ENCODE measurements at regions not wholly inside any gene's neighbourhood (a gene's known extent, or its start where the extent isn't known, plus 50 kb on each side); places are given as distances from the start of the nearest gene placed in this dataset.

DNA sequence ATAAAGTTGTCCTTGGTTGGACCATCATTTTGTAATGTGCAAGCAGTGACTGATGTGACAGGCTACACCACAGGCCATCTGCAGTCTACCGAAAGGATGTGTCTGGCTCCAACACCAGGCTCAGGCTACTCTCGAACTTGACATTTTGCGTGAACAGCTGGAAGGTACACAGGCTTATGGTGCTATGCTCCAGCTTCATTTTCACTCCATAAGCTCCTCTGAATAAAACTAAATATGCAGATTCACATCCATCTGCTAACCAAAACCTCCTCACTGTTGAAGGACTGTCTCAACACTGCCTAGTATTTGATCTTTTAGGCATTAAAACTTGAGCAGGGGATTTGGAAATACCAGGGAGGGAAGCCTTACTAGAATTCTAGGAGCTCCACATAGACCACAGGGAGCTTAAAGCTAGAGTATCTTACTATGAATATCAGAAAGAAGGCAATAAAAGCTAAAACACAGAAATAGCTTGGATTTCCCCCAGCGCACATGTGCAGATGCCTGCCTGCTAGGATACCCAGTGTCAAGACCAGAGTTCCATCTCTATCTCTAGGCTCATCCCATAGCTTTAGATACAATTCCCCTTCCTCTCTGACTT lies 383.9 kb upstream of the FAT3 start:
- TF ChIP-seq, protein P1, sequence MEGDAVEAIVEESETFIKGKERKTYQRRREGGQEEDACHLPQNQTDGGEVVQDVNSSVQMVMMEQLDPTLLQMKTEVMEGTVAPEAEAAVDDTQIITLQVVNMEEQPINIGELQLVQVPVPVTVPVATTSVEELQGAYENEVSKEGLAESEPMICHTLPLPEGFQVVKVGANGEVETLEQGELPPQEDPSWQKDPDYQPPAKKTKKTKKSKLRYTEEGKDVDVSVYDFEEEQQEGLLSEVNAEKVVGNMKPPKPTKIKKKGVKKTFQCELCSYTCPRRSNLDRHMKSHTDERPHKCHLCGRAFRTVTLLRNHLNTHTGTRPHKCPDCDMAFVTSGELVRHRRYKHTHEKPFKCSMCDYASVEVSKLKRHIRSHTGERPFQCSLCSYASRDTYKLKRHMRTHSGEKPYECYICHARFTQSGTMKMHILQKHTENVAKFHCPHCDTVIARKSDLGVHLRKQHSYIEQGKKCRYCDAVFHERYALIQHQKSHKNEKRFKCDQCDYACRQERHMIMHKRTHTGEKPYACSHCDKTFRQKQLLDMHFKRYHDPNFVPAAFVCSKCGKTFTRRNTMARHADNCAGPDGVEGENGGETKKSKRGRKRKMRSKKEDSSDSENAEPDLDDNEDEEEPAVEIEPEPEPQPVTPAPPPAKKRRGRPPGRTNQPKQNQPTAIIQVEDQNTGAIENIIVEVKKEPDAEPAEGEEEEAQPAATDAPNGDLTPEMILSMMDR (IDR thresholded peaks at IDR 0.05; ENCODE audit: poor library complexity) = no peak
- no peak for TF ChIP-seq EZH2 (IDR thresholded peaks at IDR 0.05; ENCODE audit: borderline replicate concordance)
- no peak for TF ChIP-seq EZH2phosphoT487 (IDR thresholded peaks at IDR 0.05; ENCODE audit: low read depth, severe bottlenecking, unreplicated experiment)

Measured in hepatocyte (in vitro differentiated cells).